ENCODE measurements at regions not wholly inside any gene's neighbourhood (a gene's known extent, or its start where the extent isn't known, plus 50 kb on each side); places are given as distances from the start of the nearest gene placed in this dataset.

DNA sequence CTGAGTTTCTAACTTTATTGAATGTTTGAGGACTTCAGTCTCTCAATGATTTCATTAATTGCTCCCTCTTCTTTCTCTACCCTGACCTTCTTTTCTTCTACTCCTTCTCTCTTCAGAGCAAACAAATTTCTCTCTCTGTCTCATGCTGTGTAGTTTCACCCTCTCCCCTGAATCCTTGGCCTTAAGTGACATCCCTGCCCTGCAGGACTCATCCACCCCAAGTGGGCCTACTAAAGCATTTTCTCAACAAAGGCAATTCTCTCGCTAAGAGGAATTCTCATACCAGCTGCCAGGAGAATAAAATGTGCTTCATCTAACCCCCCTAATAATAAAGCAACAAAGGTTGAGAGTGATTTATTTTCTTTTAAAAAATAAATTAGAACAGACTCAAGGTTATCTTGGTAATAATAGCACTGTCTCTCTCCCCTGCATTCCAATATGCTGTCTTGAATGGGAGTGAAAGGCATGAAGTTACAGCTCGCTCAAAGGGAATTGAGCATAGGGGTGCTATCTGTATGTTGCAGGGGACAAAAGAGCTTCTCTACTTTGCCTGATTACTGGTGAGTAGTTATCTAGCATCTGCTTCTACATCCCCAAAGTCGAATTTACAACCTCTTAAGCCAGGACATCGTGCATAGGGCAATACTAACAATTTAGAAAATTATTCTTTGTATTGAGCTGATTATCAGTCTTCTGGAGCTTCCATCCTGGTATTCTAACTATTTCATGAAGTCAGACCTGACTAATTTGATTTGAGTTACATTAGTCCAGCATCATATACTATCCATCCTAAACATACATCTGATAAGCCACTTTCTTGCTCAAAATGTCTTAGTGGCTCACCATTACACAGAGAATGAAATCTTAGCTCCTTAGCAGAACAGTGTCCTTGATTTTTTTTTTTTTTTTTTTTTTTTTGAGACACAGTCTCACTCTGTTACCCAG, 76.9 kb upstream of the DNAJC19 start:
- DNase-seq (ENCODE audit: low spot score), result no peak

DNA sequence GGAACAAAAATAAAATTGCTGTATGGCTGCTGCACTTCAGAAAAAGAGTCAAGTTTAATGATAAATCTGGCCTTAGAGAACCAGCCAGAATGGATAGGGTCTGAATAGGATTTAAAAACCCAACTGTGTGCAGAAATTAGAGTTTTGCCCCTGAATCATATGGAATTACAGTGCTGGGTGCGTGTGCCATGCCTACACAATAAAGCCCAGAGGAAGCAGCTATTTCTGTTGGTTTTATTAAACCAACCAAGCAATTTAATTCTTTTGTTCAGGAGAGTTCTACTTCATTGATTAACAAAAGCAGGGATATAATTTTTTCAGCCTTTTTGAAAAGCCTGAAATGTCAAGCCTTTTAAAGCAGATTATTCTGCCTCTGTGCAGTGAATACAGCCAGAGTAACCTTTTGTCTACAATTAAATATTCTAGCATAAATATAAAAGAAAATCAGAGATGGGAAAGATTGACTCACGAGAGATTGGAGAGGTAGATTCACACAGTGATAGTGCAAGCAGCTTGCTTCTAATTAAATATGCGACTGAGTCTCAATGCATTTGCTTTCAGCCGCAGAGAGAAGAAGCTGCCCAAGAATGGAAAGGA, 66.7 kb upstream of the DNAJC19 start:
- no peak for DNase-seq (ENCODE audit: low spot score)

DNA sequence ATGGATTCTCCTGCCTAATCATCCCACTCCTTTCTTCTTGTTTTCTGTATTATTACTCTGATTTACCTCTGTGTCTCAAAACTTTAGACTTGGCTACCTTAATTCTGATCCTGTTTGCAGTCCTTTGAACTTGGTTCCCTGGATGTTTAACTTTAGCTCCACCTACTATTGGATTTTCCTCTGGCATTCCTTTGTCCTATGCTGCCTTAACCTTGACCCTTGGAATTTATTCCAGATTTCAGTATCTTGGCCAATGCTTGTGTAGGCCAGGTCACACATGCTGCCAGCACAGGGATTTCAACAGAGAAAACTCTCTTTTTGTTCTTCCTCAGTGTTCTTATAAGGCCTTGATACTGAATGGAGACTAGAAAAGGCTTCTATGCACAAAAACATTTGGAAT, 65.0 kb upstream of the DNAJC19 start:
- no peak for DNase-seq (ENCODE audit: low spot score)

DNA sequence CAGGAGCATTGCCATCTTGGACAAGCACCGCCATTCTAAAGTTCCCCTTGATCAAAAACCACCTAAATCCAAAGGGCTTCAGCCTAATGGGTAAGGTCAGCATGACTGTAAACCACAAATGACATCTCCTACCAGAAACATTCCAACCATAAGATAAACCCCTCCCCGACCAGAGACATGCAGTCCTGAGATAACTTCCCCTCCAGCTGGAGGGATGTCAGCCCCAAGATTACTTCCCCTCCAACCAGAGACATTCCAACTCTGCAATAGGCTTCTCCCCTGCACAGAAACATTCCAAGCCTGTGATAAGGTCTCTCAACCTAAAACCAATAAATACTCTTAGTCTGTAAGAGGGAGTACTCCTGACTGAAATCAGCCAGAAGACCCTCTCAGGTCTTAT, 62.7 kb upstream of the DNAJC19 start:
- DNase-seq (ENCODE audit: low spot score), result no peak

DNA sequence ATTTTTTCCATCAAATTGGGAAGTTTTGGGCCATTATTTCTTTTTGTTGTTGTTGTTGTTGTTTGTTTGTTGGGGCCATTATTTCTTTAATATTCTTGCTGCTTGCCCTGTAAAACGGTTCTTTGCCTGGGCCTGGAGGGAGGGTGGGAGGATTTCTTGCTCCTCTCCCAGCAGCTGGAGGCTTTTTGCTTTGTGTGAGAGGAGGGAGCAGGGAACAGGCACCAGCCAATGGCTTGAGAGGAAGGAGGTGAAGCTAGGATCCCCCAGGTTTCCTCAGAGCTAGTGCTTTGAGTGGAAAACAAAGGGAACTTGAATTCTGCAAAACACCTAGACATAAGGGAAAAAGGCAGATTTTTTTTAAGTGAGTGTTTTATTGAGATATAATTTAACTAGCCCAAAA, 61.2 kb upstream of the DNAJC19 start:
- DNase-seq (ENCODE audit: low spot score), result no peak

DNA sequence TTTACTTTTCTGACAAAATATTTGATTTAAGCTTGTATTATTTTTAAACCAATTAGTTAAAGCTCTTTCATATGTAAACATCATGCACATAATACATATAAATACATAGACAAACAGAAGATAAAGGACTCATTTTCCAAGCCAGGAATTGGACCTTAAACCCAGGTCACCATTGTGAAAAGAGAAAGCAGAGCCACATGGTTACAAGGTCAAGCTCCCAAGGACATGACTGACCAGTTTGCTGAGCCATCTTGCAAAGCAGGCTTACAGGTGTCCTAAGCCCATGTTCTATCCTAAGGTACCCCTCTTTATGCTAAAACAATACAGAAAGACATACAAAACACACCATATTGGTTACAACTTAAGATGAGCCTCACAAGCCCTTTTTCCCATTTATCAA, 50.5 kb upstream of the DNAJC19 start:
- no peak for DNase-seq (ENCODE audit: low spot score)
